NCI-H187 treated with DMSO at 0.1 percent for 48 hours (cell line): ENCODE measurements at regions not wholly inside any gene's neighbourhood (a gene's known extent, or its start where the extent isn't known, plus 50 kb on each side); places are given as distances from the start of the nearest gene placed in this dataset.

Experiments used
- DNase-seq: peaks from one replicate; lab custom pipeline; 2025; lab: John Stamatoyannopoulos, UW

- no peak for DNase-seq
These were observed 264.9 kb upstream of the TPM1 start for GRCh38 chr15:62777671-62778070.

DNA sequence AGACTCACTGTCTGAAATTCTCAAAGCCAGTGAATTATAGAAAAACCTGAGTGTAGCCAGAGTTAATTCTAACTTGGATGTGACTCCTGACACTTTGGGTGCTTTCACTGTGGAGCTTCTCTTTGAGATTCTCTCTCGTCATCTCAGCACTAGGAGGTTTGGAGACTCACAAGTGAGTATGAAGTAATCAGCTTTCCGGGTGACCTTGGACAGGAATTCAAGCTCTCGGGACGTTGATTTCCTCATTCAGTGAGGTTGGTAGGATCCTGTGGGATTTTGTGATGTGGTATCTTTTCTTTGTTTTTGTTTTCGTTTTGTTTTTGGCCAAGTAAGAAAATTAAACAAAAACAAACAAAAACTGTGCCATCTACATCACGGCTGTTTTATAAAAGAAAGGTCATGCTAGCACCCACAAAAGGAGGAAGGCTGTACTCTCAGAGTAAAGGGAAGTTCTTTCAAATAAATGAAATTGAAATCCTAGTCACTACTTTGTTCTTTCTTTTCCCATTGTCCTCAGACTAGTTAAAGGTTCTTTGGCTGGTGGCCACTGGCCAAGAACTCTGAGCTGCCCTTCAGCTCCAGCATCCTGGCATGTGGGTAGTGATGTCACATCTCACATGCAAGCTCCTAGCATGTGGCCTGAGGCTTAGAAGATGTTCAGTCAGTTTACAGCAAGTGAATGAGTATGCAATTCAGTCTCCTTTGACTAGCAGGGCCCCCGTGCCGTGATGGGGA is 263.3 kb upstream of the TPM1 start:
- no peak for DNase-seq

DNA sequence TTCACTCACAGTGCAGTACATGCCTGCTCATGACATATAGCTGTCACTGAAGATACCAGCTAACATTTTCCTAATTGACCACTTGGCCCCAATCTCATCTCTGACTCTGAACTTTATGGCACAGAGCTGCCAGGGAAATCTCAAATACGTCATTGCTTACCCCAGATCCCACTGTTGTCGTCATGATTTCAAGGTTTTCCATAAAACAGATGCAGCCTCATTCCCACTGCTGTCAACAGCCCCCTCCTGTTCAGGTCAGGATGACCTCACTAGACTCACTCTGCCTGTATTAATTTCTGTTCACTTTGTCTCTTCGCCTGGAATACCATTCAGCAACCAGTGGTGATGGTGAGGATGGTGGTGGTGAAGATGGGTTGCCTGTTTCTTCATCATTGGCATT is 262.6 kb upstream of the TPM1 start:
- DNase-seq: no peak

- no peak for DNase-seq
These were observed 261.5 kb upstream of the TPM1 start for GRCh38 chr15:62781081-62781497.

- no peak for DNase-seq
These were observed 260.3 kb upstream of the TPM1 start for GRCh38 chr15:62782071-62782841.

- no peak for DNase-seq
These were observed 259.7 kb upstream of the TPM1 start for GRCh38 chr15:62782896-62783295.

DNA sequence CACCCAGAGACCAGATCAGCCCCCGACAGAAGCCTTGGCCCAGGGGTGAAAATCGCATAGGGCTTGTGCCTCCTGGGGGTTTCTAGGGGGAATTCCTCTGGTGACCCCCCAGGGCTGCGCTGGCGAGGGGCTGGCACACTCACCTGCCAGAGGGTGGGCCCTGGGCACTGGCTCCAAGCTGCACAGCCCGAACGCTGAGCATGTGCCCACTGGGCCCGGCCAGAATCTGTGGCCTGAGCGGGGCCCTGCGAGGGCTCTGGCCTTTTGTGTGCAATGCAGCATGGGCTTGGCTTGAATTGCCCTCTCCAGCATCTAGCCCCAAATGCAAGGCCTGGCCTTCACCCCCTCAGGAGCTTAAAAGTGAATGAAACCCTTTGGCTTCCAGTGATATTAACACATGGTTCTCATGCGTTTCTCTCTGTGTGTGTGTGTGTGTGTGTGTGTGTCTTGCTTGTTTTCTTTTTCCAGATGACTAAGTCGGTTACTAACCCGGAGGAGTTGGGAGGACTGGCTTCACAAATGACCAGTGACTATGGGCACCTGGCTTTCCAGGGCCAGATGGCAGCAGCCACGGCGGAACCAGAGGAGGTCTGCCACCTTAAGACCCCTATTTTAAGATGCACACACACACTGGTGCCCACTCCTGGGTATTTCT is 259.1 kb upstream of the TPM1 start:
- no peak for DNase-seq

DNA sequence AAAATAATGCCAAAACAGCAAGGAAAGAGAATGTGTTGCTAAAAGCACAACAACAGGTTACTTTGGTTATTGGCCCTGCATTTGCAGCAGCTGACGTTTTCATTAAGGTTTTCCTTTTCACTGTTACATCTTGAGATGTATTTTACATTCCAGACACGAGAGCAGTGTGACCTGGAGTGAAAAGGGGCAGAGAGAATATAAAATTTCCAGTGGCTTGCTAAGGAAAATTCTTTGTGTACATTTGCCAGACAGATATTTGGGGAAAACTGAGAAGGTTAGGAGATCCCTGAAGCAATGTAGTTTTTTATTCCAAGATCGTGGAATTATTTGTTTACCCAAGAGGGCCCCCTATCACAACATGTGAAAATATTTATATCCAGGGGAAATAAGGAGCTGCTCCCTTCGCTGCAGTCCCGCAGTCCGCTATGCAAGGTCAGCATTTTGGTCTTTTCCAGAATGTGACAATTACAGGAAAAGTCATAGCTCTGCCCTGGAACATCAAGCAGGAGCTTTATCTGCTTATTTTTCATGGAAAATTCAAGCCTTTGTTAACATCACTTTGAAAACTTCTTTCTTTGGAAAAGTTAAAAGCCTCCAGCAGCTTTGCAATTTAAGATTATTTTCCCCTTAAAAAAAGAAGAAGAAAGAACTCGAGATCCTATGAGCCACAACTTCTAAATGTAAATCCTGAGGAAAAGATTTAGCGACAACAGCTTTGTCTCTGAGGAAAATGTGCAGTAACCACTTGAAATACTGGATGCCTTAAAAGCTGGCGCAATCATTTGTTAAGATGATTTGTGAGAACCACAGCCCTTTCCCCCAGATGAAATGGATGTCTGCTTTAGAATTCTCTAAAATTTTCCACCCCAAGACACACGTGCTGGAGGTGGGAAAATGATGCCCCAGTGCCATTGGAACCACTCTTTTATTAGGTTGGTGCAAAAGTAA is 256.4 kb upstream of the TPM1 start:
- no peak for DNase-seq

- DNase-seq: no peak
These were observed 255.1 kb upstream of the TPM1 start for GRCh38 chr15:62787401-62787800.

GRCh38 chr15:62788224-62788623 is 254.3 kb upstream of the TPM1 start:
- no peak for DNase-seq

GRCh38 chr15:62790546-62790945 is 252.0 kb upstream of the TPM1 start:
- no peak for DNase-seq

DNA sequence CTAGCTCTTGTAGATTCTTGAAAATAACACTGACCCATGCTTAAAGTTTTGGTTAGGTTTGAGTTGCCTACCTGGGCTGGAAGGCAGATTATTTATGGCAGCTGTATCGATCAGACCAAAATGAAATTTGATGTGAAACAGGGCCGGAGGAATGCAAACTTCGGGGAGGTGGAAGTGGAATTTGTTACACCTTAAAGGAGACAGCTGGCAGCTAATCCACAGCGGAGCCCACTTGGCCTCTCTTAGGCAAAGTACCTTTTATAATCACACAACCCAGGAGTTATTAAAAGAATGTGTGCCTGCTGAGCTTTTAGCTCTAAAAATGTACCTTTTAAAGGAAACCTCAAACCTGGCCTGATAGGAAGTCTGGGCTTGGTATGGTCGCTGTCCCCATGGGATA is 250.9 kb upstream of the TPM1 start:
- no peak for DNase-seq

DNA sequence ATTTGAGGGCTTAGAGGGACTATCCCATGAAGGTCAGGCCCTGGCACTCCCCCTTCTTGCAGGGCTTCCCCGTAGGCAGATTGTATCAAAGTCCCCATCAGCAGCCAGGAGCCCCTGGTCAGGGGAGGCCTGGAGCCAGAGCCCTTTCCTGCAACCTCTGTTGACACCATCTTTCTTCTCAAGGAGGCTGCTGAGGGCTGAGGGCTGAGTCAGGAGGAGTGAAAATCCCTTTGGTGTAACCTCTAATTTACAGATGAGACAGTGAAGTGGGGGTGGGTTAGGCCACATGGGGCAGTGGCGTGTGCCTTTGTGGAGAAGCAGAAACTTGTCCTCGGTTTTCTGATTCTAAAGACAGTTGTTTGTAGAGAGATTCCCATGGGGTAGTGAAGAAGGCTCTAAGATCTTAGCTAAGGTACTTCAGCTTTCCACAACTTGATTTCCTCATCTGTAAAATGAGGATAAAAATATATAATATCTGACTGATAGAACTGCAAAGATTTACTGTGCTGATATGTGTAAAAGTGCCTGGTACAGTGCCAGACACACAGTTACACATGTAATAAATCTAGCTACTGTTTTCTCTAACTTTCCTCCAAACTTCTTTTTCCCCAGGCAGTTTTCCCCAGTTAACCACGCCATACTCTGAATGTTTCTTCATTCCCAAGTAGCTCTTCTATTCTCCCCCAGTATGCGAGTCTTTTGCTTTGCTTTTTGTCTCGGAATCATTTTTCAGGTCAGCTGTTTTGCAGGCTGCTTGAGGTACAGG is 249.4 kb upstream of the TPM1 start:
- DNase-seq: no peak

DNA sequence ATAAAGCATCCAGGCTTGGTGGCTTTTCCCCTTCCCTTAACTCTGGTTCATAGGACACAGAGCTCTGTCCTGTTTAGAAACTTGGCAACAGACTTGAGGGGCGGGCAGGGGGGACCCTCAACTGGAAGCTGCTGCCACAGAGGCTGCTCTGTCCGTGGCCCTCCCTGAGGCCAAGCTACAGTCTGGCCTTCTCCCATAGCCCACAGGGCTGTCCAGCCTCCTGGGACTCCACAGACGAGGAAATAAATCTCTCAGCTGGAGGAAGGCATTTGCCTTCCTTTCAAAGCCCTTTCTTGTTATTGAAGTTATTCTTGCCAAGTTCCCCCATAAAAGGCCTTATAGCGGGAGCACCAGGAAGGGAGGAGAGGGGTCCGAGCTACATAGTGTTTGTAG is 248.8 kb upstream of the TPM1 start:
- DNase-seq: no peak

DNA sequence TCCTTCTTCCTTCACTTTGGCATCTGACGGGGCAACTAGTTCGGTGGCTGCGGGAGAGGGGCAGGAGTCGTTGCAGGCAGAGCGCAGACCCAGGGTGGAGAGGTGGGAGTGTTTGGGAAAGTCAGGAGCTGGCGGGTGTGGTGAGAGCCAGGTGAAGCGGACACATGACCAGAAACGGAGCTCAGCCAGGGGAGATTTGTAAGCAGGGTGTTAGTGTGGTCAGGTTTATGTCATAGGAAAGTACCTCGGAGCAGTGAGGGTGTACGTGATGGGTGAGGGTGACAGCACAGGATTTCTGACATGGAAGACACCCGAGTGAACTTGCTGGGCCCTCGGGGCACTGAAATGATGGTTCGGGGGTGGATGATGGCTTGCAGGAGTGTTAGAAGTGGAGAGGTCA is 247.4 kb upstream of the TPM1 start:
- no peak for DNase-seq

DNA sequence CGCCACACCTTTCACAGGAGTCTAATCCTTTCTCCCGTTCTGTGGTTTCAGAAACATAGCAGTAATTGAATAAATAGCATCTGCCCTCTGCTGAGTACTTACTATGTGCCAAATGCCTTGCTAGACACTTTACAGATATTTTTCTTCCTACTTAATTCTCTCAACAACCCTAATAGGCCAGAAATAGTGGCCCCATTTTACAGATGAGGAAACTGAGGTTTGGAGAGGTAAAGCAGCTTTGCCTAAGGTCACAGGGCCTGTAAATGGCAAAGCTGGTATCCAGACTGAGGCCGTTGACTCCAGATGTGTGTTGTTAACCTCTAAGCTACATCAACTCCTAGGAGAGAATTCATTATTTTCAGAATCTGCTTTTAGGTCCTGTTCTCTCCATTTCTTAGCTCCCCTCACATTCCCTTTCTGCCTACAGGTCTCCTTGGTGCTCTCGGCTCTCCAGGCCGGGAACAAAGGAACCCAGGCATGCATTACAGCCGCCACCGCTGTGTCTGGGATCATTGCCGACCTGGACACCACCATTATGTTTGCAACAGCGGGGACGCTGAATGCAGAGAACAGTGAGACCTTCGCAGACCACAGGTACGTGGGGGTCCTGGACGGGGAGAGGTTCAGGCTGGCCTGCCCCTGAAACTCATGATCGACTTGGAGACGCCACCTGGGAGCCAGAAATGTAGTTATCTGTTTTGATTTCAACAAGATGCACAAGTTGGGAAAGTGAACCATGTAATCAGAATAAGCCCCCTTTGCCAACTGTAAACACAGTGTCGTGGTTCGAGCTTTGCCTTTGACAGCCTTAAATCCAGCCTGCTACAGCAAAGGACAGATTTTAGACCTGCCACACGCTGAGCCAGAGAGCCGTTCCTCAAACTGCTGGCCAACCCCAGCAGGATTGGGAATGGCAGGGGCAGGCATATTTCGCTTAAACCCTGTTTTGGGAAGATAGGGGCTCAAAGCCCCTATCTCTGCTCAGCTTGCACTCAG is 246.5 kb upstream of the TPM1 start:
- no peak for DNase-seq

- no peak for DNase-seq
These were observed 245.4 kb upstream of the TPM1 start for GRCh38 chr15:62797171-62797570.

- no peak for DNase-seq
These were observed 244.0 kb upstream of the TPM1 start for GRCh38 chr15:62798536-62798935.

DNA sequence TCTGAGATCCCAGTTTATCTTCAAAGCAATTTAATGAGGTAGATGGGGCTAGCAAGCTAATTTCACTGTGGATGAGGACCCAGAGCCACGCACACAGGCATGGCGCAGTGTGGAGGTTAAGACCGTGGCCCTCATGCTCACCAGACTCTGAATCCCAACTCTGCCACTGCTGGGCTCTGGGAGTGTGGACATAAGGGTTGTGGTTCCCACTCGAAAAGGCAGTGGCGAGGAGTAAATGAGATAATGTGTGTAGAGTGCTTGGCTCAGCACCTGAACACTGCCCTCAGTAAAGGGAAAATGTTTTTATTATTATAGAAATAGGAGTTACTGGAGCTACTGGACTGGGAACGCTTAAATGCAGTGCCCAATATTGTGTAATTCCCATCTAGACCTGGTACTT is 243.5 kb upstream of the TPM1 start:
- DNase-seq: peak; percentile 21

DNA sequence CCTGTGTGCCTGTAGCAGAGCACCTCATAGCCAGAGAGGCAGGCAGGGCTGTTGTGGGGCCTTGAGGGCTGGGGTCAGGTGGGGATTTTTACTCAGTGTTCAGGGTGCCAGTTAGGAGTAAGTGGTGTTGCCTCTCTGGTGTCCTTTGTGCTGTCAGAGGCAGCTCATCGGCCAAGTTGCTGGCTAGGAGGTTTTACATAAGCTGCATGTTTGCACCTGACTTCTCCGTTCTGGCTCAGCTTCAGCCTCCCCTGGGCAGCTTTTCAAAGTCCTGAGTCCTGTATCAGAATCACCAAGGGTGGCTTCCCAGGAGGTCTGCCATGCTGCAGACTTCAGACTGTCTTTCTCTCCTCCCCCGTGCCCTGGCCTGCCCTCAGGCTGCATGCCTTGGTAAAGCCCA is 242.6 kb upstream of the TPM1 start:
- no peak for DNase-seq
